ENCODE measurements at regions not wholly inside any gene's neighbourhood (a gene's known extent, or its start where the extent isn't known, plus 50 kb on each side); places are given as distances from the start of the nearest gene placed in this dataset.
"Not testable (repeated sequence)": the region's sequence is repeated elsewhere in the genome, so short reads cannot be mapped to it uniquely, and the experiment has no call there.

DNA sequence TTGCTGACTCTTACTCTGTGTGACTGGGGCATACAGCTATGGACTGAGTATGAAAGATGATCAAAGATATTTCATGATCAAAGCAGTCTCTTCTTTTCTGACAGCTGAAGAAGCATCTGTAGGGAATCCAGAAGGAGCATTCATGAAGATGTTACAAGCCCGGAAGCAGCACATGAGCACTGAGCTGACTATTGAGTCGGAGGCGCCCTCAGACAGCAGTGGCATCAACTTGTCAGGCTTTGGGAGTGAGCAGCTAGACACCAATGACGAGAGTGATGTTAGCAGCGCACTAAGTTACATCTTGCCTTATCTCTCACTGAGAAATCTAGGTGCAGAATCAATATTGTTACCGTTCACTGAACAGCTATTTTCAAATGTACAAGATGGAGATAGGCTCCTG lies 154.4 kb downstream of the GOSR1 start:
- not testable (repeated sequence) for TF ChIP-seq EP300, POLR2AphosphoS5 (IDR thresholded peaks at IDR 0.05)
- TF ChIP-seq, protein P1, sequence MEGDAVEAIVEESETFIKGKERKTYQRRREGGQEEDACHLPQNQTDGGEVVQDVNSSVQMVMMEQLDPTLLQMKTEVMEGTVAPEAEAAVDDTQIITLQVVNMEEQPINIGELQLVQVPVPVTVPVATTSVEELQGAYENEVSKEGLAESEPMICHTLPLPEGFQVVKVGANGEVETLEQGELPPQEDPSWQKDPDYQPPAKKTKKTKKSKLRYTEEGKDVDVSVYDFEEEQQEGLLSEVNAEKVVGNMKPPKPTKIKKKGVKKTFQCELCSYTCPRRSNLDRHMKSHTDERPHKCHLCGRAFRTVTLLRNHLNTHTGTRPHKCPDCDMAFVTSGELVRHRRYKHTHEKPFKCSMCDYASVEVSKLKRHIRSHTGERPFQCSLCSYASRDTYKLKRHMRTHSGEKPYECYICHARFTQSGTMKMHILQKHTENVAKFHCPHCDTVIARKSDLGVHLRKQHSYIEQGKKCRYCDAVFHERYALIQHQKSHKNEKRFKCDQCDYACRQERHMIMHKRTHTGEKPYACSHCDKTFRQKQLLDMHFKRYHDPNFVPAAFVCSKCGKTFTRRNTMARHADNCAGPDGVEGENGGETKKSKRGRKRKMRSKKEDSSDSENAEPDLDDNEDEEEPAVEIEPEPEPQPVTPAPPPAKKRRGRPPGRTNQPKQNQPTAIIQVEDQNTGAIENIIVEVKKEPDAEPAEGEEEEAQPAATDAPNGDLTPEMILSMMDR (IDR thresholded peaks at IDR 0.05): not testable (repeated sequence)
